GM12878 (cell line): ENCODE measurements at regions not wholly inside any gene's neighbourhood (a gene's known extent, or its start where the extent isn't known, plus 50 kb on each side); places are given as distances from the start of the nearest gene placed in this dataset.

ENCODE experiments used
- CHD2 ChIP-seq: IDR thresholded peaks from 2 replicates; pipeline ENCODE4 v1.6.1; 2011; ENCODE audit warnings: low read depth, low read length, improper control_type of control experiment, borderline replicate concordance
- CHD4 ChIP-seq: fragments of 200-600 bp; sonication (generic); IDR thresholded peaks from 2 replicates; pipeline ENCODE4 v1.6.1; 2016; ENCODE audit warnings: mild to moderate bottlenecking
- E4F1 ChIP-seq: fragments of 450-650 bp; IDR thresholded peaks from 2 replicates; pipeline ENCODE4 v1.6.1; 2018; ENCODE audit warnings: borderline replicate concordance, mild to moderate bottlenecking; ENCODE audit not compliant: partially characterized antibody
- NFYA ChIP-seq: IDR thresholded peaks from 2 replicates; pipeline ENCODE4 v1.6.1; 2011; ENCODE audit warnings: low read depth, mild to moderate bottlenecking, low read length, improper control_type of control experiment, borderline replicate concordance
- NKRF ChIP-seq: fragments of 450-650 bp; conservative IDR thresholded peaks from 2 replicates; pipeline ENCODE4 v1.6.1; 2017; ENCODE audit warnings: mild to moderate bottlenecking, moderate library complexity
- PAX5 ChIP-seq: IDR thresholded peaks from 2 replicates; pipeline ENCODE4 v1.6.1; 2011; ENCODE audit warnings: low read depth, low read length, borderline replicate concordance
- POLR2A ChIP-seq: IDR thresholded peaks from 2 replicates; pipeline ENCODE4 v1.6.1; 2011; ENCODE audit warnings: low read depth, mild to moderate bottlenecking, low read length
- SIN3A ChIP-seq: IDR thresholded peaks from 2 replicates; pipeline ENCODE4 v1.6.1; 2012; ENCODE audit warnings: low read depth, low read length, improper control_type of control experiment
- SP1 ChIP-seq: IDR thresholded peaks from one replicate; pipeline ENCODE4 v1.6.1; 2011; ENCODE audit warnings: low read depth, low read length
- ZSCAN29 ChIP-seq: fragments of 450-650 bp; IDR thresholded peaks from 2 replicates; pipeline ENCODE4 v1.6.1; 2017; ENCODE audit warnings: mild to moderate bottlenecking, moderate library complexity
- TF ChIP-seq, protein P1 (sequence below): IDR thresholded peaks from 2 replicates; pipeline ENCODE4 v1.6.1; 2011; ENCODE audit warnings: borderline replicate concordance, low read depth, mild to moderate bottlenecking, moderate library complexity, low read length; ENCODE audit not compliant: insufficient read depth, poor library complexity, severe bottlenecking
- TF ChIP-seq, protein P2 (sequence below): fragments of 450-650 bp; IDR thresholded peaks from 2 replicates; pipeline ENCODE4 v1.6.1; 2016; ENCODE audit warnings: mild to moderate bottlenecking
- TF ChIP-seq, protein P3 (sequence below): fragments of 450-650 bp; IDR thresholded peaks from 2 replicates; pipeline ENCODE4 v1.6.1; 2017; ENCODE audit warnings: antibody characterized with exemption, mild to moderate bottlenecking, moderate library complexity

DNA sequence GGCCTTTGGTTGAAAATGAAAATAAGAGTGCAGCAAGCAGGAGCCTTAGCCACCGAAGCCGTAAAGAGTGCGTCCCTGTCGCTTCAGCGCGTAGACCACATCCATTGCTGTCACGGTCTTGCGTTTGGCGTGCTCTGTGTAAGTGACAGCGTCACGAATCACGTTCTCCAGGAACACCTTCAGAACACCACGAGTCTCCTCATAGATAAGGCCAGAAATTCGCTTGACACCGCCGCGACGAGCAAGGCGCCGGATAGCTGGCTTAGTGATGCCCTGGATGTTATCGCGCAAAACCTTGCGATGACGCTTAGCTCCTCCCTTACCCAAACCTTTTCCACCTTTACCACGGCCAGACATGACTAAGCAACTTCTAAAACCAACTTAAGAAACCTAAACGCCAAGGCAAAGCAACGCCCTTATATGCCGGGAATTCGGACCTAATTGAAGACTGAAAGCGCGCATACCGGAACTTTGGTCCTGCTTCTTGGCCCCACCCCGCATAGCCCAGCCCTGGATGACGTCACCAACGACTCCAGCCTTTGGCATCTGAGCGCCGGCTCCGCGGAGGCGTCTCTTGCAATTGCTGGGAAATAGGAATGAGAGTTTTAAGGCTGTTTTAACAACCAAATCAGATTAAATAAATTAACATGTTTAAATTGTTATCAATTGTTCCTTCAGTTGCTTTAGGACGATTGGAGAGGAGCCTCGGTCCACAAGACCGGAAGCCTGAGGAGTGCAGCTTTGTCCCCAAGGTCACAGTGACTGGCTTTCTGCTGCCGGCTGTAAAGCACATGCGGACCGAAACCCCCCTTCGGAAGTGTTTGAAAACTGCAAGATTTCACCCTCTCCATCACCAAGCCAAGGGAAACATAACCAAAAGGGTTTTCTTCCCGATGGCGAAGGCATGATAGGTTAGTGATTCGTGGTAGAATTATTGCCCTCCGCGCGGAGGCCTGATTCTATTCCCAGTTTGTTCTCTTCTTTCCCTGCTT, 79.6 kb upstream of the BTN3A2 start (continued):
- peak; percentile 86 for TF ChIP-seq E4F1
- no peak for TF ChIP-seq NFYA
- TF ChIP-seq NKRF = peak; percentile 87
- TF ChIP-seq SIN3A = peak; percentile 80
- peak; percentile 91; the same call in 1 of the 2 replicates for TF ChIP-seq CHD2
- TF ChIP-seq PAX5 = peak; percentile 85
- TF ChIP-seq, protein P1, sequence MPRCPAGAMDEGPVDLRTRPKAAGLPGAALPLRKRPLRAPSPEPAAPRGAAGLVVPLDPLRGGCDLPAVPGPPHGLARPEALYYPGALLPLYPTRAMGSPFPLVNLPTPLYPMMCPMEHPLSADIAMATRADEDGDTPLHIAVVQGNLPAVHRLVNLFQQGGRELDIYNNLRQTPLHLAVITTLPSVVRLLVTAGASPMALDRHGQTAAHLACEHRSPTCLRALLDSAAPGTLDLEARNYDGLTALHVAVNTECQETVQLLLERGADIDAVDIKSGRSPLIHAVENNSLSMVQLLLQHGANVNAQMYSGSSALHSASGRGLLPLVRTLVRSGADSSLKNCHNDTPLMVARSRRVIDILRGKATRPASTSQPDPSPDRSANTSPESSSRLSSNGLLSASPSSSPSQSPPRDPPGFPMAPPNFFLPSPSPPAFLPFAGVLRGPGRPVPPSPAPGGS = no peak
- TF ChIP-seq, protein P2, sequence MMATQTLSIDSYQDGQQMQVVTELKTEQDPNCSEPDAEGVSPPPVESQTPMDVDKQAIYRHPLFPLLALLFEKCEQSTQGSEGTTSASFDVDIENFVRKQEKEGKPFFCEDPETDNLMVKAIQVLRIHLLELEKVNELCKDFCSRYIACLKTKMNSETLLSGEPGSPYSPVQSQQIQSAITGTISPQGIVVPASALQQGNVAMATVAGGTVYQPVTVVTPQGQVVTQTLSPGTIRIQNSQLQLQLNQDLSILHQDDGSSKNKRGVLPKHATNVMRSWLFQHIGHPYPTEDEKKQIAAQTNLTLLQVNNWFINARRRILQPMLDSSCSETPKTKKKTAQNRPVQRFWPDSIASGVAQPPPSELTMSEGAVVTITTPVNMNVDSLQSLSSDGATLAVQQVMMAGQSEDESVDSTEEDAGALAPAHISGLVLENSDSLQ = peak; percentile 83; the same call in 1 of the 2 replicates
- TF ChIP-seq POLR2A = peak; percentile 95
- peak; percentile 26 for TF ChIP-seq SP1
- TF ChIP-seq, protein P3, sequence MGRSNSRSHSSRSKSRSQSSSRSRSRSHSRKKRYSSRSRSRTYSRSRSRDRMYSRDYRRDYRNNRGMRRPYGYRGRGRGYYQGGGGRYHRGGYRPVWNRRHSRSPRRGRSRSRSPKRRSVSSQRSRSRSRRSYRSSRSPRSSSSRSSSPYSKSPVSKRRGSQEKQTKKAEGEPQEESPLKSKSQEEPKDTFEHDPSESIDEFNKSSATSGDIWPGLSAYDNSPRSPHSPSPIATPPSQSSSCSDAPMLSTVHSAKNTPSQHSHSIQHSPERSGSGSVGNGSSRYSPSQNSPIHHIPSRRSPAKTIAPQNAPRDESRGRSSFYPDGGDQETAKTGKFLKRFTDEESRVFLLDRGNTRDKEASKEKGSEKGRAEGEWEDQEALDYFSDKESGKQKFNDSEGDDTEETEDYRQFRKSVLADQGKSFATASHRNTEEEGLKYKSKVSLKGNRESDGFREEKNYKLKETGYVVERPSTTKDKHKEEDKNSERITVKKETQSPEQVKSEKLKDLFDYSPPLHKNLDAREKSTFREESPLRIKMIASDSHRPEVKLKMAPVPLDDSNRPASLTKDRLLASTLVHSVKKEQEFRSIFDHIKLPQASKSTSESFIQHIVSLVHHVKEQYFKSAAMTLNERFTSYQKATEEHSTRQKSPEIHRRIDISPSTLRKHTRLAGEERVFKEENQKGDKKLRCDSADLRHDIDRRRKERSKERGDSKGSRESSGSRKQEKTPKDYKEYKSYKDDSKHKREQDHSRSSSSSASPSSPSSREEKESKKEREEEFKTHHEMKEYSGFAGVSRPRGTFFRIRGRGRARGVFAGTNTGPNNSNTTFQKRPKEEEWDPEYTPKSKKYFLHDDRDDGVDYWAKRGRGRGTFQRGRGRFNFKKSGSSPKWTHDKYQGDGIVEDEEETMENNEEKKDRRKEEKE = 0 out of 2 replicates have a peak, but pooled peaks have one; percentile 33
- no peak for TF ChIP-seq CHD4
- TF ChIP-seq ZSCAN29 = 0 out of 2 replicates have a peak, but pooled peaks have one; percentile 30
